ENCODE measurements at regions not wholly inside any gene's neighbourhood (a gene's known extent, or its start where the extent isn't known, plus 50 kb on each side); places are given as distances from the start of the nearest gene placed in this dataset.
A peak's percentile ranks its signal among the peaks of the same experiment; 100 is the strongest.

DNA sequence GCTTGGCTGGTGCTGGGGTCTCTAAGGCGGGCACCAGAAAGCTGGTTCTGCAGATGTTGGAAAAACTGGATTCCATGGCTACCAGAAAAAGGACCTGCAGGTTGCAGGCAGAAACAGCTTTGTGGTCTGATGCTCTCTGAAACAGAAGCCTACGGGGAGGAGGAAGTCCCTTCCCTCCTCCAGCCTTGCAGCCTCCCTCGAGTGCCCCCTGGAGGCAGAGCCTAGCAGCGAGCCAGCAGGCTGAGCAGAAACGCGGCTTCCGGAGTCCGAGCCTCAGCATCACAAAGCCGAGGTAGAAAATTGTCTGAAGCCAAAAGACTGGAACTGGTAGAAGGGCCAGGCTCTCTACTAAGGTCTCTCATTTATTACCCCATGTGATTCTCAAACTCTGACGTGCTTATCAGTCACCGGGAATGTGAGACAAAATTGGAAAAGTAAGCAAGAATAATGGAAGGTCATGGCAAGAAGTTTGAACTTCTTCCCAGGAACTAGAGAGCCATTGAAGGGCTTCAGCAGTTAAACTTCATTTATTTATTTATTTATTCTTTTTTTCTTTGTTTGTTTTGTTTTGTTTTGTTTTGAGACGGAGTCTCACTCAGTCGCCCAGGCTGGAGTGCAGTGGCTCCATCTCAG lies 82.2 kb upstream of the CPSF6 start:
- TF ChIP-seq, protein P1, sequence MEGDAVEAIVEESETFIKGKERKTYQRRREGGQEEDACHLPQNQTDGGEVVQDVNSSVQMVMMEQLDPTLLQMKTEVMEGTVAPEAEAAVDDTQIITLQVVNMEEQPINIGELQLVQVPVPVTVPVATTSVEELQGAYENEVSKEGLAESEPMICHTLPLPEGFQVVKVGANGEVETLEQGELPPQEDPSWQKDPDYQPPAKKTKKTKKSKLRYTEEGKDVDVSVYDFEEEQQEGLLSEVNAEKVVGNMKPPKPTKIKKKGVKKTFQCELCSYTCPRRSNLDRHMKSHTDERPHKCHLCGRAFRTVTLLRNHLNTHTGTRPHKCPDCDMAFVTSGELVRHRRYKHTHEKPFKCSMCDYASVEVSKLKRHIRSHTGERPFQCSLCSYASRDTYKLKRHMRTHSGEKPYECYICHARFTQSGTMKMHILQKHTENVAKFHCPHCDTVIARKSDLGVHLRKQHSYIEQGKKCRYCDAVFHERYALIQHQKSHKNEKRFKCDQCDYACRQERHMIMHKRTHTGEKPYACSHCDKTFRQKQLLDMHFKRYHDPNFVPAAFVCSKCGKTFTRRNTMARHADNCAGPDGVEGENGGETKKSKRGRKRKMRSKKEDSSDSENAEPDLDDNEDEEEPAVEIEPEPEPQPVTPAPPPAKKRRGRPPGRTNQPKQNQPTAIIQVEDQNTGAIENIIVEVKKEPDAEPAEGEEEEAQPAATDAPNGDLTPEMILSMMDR (IDR thresholded peaks at IDR 0.05): peak; percentile 27 to 75 (median 58)
- no peak for TF ChIP-seq POLR2A (IDR thresholded peaks at IDR 0.05)
- peak; percentile 12 for TF ChIP-seq POLR2AphosphoS5 (IDR thresholded peaks at IDR 0.05)
- intact Hi-C loops (cut with DNase I): loop anchor here (10.0 kb wide), 3 partner anchors 92 to 322 kb away; no protein-coding TSS in a partner anchor

DNA sequence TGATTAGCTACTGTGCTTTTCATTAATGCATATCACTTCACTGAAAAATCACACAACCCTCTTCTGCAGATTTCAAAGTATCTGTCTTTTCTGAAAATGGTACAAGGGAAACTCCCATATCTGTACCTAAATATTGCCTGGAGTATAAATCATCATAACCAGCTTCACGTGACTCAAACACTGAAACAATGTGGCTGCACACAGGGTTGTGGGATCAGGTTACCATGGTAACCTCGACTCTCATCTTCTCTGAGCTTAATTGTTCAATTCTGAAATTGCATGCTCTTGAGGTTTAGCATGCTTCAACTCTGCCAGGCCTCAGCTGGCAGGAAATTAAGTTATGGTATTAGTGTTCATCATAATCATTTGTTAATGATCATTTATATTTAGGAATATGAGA lies 77.5 kb upstream of the CPSF6 start:
- H3K4me1 ChIP-seq (replicated peaks): no peaks in the 10 kb centered on the region
- no peak overlapping the region for H3K27ac ChIP-seq
- no peak overlapping the region for H3K4me3 ChIP-seq
- WGBS: 45% methylated on average over 2 of the region's 2 CpGs
- H3K36me3 ChIP-seq: no peaks in the 10 kb centered on the region
- DNase-seq (ENCODE audit: low spot score): no peak
- intact Hi-C loops (cut with DNase I): no loop called here
- no peaks in the 10 kb centered on the region for H3K9me3 ChIP-seq
- no peak for TF ChIP-seq POLR2AphosphoS5 (IDR thresholded peaks at IDR 0.05)
- TF ChIP-seq, protein P1 (IDR thresholded peaks at IDR 0.05): no peak
- TF ChIP-seq POLR2A (IDR thresholded peaks at IDR 0.05): no peak
- no peaks in the 10 kb centered on the region for H3K27me3 ChIP-seq (replicated peaks; ENCODE audit: insufficient read depth)

More for the DNA sequence above, 82.2 kb upstream of the CPSF6 start:
- Histone ChIP-seq H3K4me1 (replicated peaks) (no peaks in the 10 kb centered on the region), H3K36me3 (no peaks in the 10 kb centered on the region), H3K27ac (no peak overlapping the region), H3K27me3 (replicated peaks; ENCODE audit: insufficient read depth) (no peaks in the 10 kb centered on the region), H3K9me3 (no peaks in the 10 kb centered on the region), H3K4me3 (no peak overlapping the region)
- peak; percentile 61 for DNase-seq (ENCODE audit: low spot score)
- 19% methylated on average over 13 of the region's 13 CpGs for WGBS

DNA sequence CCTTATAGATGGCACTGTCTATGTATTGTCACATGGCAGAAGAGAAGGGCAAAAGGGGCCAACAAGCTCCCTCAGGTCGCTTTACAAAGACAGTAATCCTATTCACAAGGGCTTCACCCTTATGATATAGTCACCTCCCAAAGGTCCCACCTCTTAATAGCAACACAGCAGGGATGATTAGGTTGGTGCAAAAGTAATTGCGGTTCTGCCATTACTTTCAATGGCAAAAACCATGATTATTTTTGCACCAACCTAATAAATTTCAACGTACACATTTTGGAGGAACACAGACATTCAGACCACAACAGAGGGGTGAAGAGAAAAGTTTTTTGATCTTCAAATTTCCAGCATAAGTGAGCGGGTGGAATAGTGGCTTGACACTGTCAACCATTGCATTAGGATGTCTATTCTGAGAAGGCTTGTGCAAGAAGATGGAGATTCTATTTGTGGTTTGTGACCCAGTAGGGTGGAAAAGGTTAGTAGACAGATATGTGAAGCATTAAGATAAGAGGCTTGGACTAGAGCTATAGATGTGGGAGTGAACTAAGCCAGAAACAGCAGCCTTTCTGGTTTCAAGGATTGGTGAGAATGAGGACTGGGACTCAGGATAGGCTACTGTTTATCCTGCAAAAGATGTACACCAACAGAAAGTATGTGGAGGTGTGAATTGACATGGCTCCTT lies 75.5 kb upstream of the CPSF6 start:
- Histone ChIP-seq H3K27ac (no peak overlapping the region), H3K36me3 (no peaks in the 10 kb centered on the region), H3K27me3 (replicated peaks; ENCODE audit: insufficient read depth) (no peaks in the 10 kb centered on the region), H3K4me1 (replicated peaks) (no peaks in the 10 kb centered on the region), H3K4me3 (no peak overlapping the region), H3K9me3 (no peaks in the 10 kb centered on the region)
- WGBS: 89% methylated on average over 4 of the region's 4 CpGs
- no peak for TF ChIP-seq POLR2A (IDR thresholded peaks at IDR 0.05)
- TF ChIP-seq, protein P1 (IDR thresholded peaks at IDR 0.05): no peak
- no peak for TF ChIP-seq POLR2AphosphoS5 (IDR thresholded peaks at IDR 0.05)
- intact Hi-C loops (cut with DNase I): no loop called here
- DNase-seq (ENCODE audit: low spot score): no peak

DNA sequence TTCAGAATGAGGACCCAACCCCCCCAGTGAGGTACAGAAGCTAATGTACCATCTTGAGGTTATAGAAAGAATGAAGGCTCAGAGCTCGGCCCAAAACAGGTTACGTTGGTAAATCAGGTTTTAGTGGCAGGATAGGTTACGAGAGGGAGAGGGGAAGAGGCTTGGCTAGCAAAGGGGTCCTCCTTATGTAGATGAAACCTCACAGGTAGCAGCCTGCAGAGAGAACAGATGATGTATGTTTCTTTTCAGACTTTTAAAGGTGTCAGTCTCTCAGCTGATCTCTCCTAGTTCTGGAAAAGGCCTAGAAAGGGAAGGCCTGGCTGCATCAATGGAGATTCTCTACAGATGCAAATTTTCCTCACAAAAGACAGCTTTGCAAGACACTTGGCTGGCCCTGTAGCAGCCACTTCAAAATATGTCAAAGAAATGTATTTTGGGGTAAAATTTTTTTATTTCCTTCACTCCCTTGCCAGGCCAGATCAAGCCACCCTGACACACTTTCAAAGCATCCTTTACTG lies 71.7 kb upstream of the CPSF6 start:
- H3K27ac ChIP-seq: no peak overlapping the region
- no peaks in the 10 kb centered on the region for H3K9me3 ChIP-seq
- 85% methylated on average over 3 of the region's 3 CpGs for WGBS
- no peaks in the 10 kb centered on the region for H3K4me1 ChIP-seq (replicated peaks)
- H3K27me3 ChIP-seq (replicated peaks; ENCODE audit: insufficient read depth): no peaks in the 10 kb centered on the region
- intact Hi-C loops (cut with DNase I): no loop called here
- no peak for DNase-seq (ENCODE audit: low spot score)
- no peaks in the 10 kb centered on the region for H3K36me3 ChIP-seq
- TF ChIP-seq POLR2A (IDR thresholded peaks at IDR 0.05) (no peak), POLR2AphosphoS5 (IDR thresholded peaks at IDR 0.05) (no peak)
- TF ChIP-seq, protein P1 (IDR thresholded peaks at IDR 0.05): no peak
- H3K4me3 ChIP-seq: no peak overlapping the region
